Kidney (tissue), 13 donors: ENCODE measurements at regions not wholly inside any gene's neighbourhood (a gene's known extent, or its start where the extent isn't known, plus 50 kb on each side); places are given as distances from the start of the nearest gene placed in this dataset.

Experiments used
- DNase-seq, 5 donors: peaks; one replicate each; pipeline ENCODE4 v3.0.0-alpha.2; 2013 to 2020
- FAIRE-seq: peaks from 2 replicates; lab custom pipeline; 2012; peaks lifted over from hg19 to GRCh38; lab: Jason Lieb, UNC
- H3K27ac ChIP-seq, 2 donors: one replicate each; pipeline ENCODE4 v1.7.0; 2013; ENCODE audit warnings: low read depth in 2 of 2, low read length in 2 of 2, inconsistent platforms in 1 of 2
- H3K27me3 ChIP-seq: one replicate; pipeline ENCODE4 v1.7.1; 2013; ENCODE audit warnings: low read length, inconsistent platforms; ENCODE audit not compliant: control insufficient read depth, insufficient read depth
- H3K36me3 ChIP-seq, 3 donors: one replicate each; pipeline versions ENCODE4 v1.7.0 to v1.7.1; 2013; ENCODE audit warnings: low read length in 3 of 3, control low read depth in 1 of 3, inconsistent platforms in 1 of 3; ENCODE audit not compliant: insufficient read depth in 3 of 3, control insufficient read depth in 2 of 3
- H3K4me1 ChIP-seq, 3 donors: one replicate each; pipeline versions ENCODE4 v1.7.0 to v1.7.1; 2013; ENCODE audit warnings: low read length in 3 of 3, inconsistent platforms in 1 of 3, low read depth in 1 of 3; ENCODE audit not compliant: control insufficient read depth in 2 of 3, insufficient read depth in 2 of 3
- H3K4me3 ChIP-seq, 3 donors: one replicate each; pipeline versions ENCODE4 v1.7.0 to v1.8.1; 2013; ENCODE audit warnings: low read length in 3 of 3, control low read depth in 1 of 3, inconsistent platforms in 1 of 3
- H3K9ac ChIP-seq, 3 donors: one replicate each; pipeline versions ENCODE4 v1.7.0 to v1.7.1; 2013; ENCODE audit warnings: low read length in 3 of 3, control low read depth in 1 of 3, inconsistent platforms in 1 of 3
- H3K9me3 ChIP-seq, 3 donors: one replicate each; pipeline versions ENCODE4 v1.7.0 to v1.7.1; 2013; ENCODE audit warnings: low read length in 3 of 3, control low read depth in 1 of 3, inconsistent platforms in 1 of 3; ENCODE audit not compliant: control insufficient read depth in 2 of 3, insufficient read depth in 1 of 3
- CTCF ChIP-seq: IDR thresholded peaks from 3 replicates; pipeline ENCODE4 v1.5.1; 2012; ENCODE audit warnings: mild to moderate bottlenecking, moderate library complexity, borderline replicate concordance; ENCODE audit not compliant: insufficient read depth; ENCODE audit errors: extremely low read depth
- intact Hi-C: fragments of 100-400 bp; cut with DNase I; formaldehyde crosslinking; loops from one replicate; pipeline ENCODE4 v1.11.1; 2022
- donor health status: control.
- donor health status: control.
- donor health status: control.
- donor health status: control.
- donor health status: control.
- donor health status: DM: yes; HTN: yes; CAD: no.
- donor health status: Normal renal cell carcinoma (clear cell type).

GRCh38 chr12:114841557-114842251 is 157.7 kb upstream of the TBX3 start:
- DNase-seq, result no peak
- H3K27me3 ChIP-seq, result no peaks in the 10 kb centered on the region
- TF ChIP-seq CTCF, result no peak
- no peaks in the 10 kb centered on the region for H3K4me1 ChIP-seq
- H3K27ac ChIP-seq, result no peak overlapping the region
- no peaks in the 10 kb centered on the region for H3K36me3 ChIP-seq
- intact Hi-C loops, result no loop called here
- FAIRE-seq, result no peak
- H3K4me3 ChIP-seq, result no peak overlapping the region
- peaks cover 0 to 4% (median 0%) of the 10 kb centered on the region in 3 donors for H3K9me3 ChIP-seq
- H3K9ac ChIP-seq, result no peak overlapping the region

GRCh38 chr12:114838480-114838879 is 154.5 kb upstream of the TBX3 start:
- intact Hi-C loops, result no loop called here

GRCh38 chr12:114836609-114837008 is 152.6 kb upstream of the TBX3 start:
- no peaks in the 10 kb centered on the region for H3K36me3 ChIP-seq
- no peak for TF ChIP-seq CTCF
- DNase-seq (no peak), FAIRE-seq (no peak)
- peaks cover 0 to 4% (median 0%) of the 10 kb centered on the region in 3 donors for H3K9me3 ChIP-seq
- no peaks in the 10 kb centered on the region for H3K27me3 ChIP-seq
- intact Hi-C loops, result no loop called here
- no peak overlapping the region for H3K27ac ChIP-seq
- H3K9ac ChIP-seq, result no peak overlapping the region
- H3K4me1 ChIP-seq, result no peaks in the 10 kb centered on the region
- no peak overlapping the region for H3K4me3 ChIP-seq

More at GRCh38 chr12:114838480-114838879, 154.5 kb upstream of the TBX3 start:
- Histone ChIP-seq H3K9ac (no peak overlapping the region), H3K9me3 (peaks cover 0 to 4% (median 0%) of the 10 kb centered on the region in 3 donors), H3K27ac (no peak overlapping the region), H3K27me3 (no peaks in the 10 kb centered on the region), H3K4me3 (no peak overlapping the region), H3K4me1 (no peaks in the 10 kb centered on the region), H3K36me3 (no peaks in the 10 kb centered on the region)
- TF ChIP-seq CTCF, result no peak
- no peak for DNase-seq
- FAIRE-seq, result no peak
